ENCODE measurements at regions not wholly inside any gene's neighbourhood (a gene's known extent, or its start where the extent isn't known, plus 50 kb on each side); places are given as distances from the start of the nearest gene placed in this dataset.

GRCh38 chr15:93233710-93234109 lies 144.7 kb upstream of the RGMA start:
- peaks cover 8% of the 10 kb centered on the region for H3K27me3 Mint-ChIP-seq (ENCODE audit: low read depth, unreplicated experiment)
- Histone ChIP-seq H3K27ac (ENCODE audit: low read depth, low read length) (no peak overlapping the region), H2AFZ (ENCODE audit: low read depth, low read length) (no peak overlapping the region), H3K79me2 (ENCODE audit: insufficient read depth, low read length) (no peaks in the 10 kb centered on the region), H3K27me3 (ENCODE audit: insufficient read depth, low read length) (no peaks in the 10 kb centered on the region), H3K36me3 (ENCODE audit: insufficient read depth, low read length) (no peaks in the 10 kb centered on the region), H3K4me1 (ENCODE audit: insufficient read depth, low read length) (no peaks in the 10 kb centered on the region), H3K4me3 (ENCODE audit: insufficient read depth, low read depth, low read length) (no peak overlapping the region), H3K9ac (ENCODE audit: low read length) (no peak overlapping the region), H3K4me2 (ENCODE audit: low read length) (no peak overlapping the region), H3K9me3 (ENCODE audit: insufficient read depth, low read depth, low read length) (no peaks in the 10 kb centered on the region), H4K20me1 (ENCODE audit: insufficient read depth, low read length) (no peaks in the 10 kb centered on the region)
- H3K4me1 Mint-ChIP-seq (ENCODE audit: low read depth, unreplicated experiment), result peaks cover 11% of the 10 kb centered on the region
- no peaks in the 10 kb centered on the region for H3K36me3 Mint-ChIP-seq (ENCODE audit: low read depth, unreplicated experiment)
- H3K4me3 Mint-ChIP-seq (ENCODE audit: unreplicated experiment), result no peak overlapping the region
- TF ChIP-seq CTCF (IDR thresholded peaks at IDR 0.05; ENCODE audit: insufficient read depth, low read depth, low read length) (no peak), EZH2 (IDR thresholded peaks at IDR 0.05; ENCODE audit: insufficient read depth, low read length) (no peak)
- H3K27ac Mint-ChIP-seq (ENCODE audit: unreplicated experiment), result no peak overlapping the region
- peaks cover 2% of the 10 kb centered on the region for H3K9me3 Mint-ChIP-seq (ENCODE audit: unreplicated experiment)
- DNase-seq (ENCODE audit: low read depth) (no peak), FAIRE-seq (no peak)

GRCh38 chr15:93232845-93233244 lies 143.8 kb upstream of the RGMA start:
- peaks cover 11% of the 10 kb centered on the region for H3K4me1 Mint-ChIP-seq (ENCODE audit: low read depth, unreplicated experiment)
- H3K27me3 Mint-ChIP-seq (ENCODE audit: low read depth, unreplicated experiment), result peaks cover 3% of the 10 kb centered on the region
- FAIRE-seq (no peak), DNase-seq (ENCODE audit: low read depth) (no peak)
- no peak overlapping the region for H3K27ac Mint-ChIP-seq (ENCODE audit: unreplicated experiment)
- Histone ChIP-seq H2AFZ (ENCODE audit: low read depth, low read length) (no peak overlapping the region), H4K20me1 (ENCODE audit: insufficient read depth, low read length) (no peaks in the 10 kb centered on the region), H3K9ac (ENCODE audit: low read length) (no peak overlapping the region), H3K4me2 (ENCODE audit: low read length) (no peak overlapping the region), H3K36me3 (ENCODE audit: insufficient read depth, low read length) (no peaks in the 10 kb centered on the region), H3K9me3 (ENCODE audit: insufficient read depth, low read depth, low read length) (no peaks in the 10 kb centered on the region), H3K79me2 (ENCODE audit: insufficient read depth, low read length) (no peaks in the 10 kb centered on the region), H3K4me3 (ENCODE audit: insufficient read depth, low read depth, low read length) (no peak overlapping the region), H3K4me1 (ENCODE audit: insufficient read depth, low read length) (no peaks in the 10 kb centered on the region), H3K27me3 (ENCODE audit: insufficient read depth, low read length) (no peaks in the 10 kb centered on the region), H3K27ac (ENCODE audit: low read depth, low read length) (no peak overlapping the region)
- H3K4me3 Mint-ChIP-seq (ENCODE audit: unreplicated experiment), result no peak overlapping the region
- H3K9me3 Mint-ChIP-seq (ENCODE audit: unreplicated experiment), result no peaks in the 10 kb centered on the region
- H3K36me3 Mint-ChIP-seq (ENCODE audit: low read depth, unreplicated experiment), result no peaks in the 10 kb centered on the region
- TF ChIP-seq CTCF (IDR thresholded peaks at IDR 0.05; ENCODE audit: insufficient read depth, low read depth, low read length), result no peak
- no peak for TF ChIP-seq EZH2 (IDR thresholded peaks at IDR 0.05; ENCODE audit: insufficient read depth, low read length)

GRCh38 chr15:93231994-93232393 lies 143.0 kb upstream of the RGMA start:
- TF ChIP-seq EZH2 (IDR thresholded peaks at IDR 0.05; ENCODE audit: insufficient read depth, low read length) (no peak), CTCF (IDR thresholded peaks at IDR 0.05; ENCODE audit: insufficient read depth, low read depth, low read length) (no peak)
- no peaks in the 10 kb centered on the region for H3K27me3 ChIP-seq (ENCODE audit: insufficient read depth, low read length)
- no peak overlapping the region for H3K27ac ChIP-seq (ENCODE audit: low read depth, low read length)
- H4K20me1 ChIP-seq (ENCODE audit: insufficient read depth, low read length), result no peaks in the 10 kb centered on the region
- no peaks in the 10 kb centered on the region for H3K36me3 ChIP-seq (ENCODE audit: insufficient read depth, low read length)
- H3K36me3 Mint-ChIP-seq (ENCODE audit: low read depth, unreplicated experiment), result no peaks in the 10 kb centered on the region
- no peaks in the 10 kb centered on the region for H3K4me1 ChIP-seq (ENCODE audit: insufficient read depth, low read length)
- DNase-seq (ENCODE audit: low read depth) (no peak), FAIRE-seq (no peak)
- H3K4me3 Mint-ChIP-seq (ENCODE audit: unreplicated experiment), result no peak overlapping the region
- H3K4me1 Mint-ChIP-seq (ENCODE audit: low read depth, unreplicated experiment), result peaks cover 11% of the 10 kb centered on the region
- H3K9ac ChIP-seq (ENCODE audit: low read length), result no peak overlapping the region
- no peak overlapping the region for H2AFZ ChIP-seq (ENCODE audit: low read depth, low read length)
- H3K27ac Mint-ChIP-seq (ENCODE audit: unreplicated experiment), result no peak overlapping the region
- H3K9me3 Mint-ChIP-seq (ENCODE audit: unreplicated experiment), result no peaks in the 10 kb centered on the region
- H3K4me3 ChIP-seq (ENCODE audit: insufficient read depth, low read depth, low read length), result no peak overlapping the region
- no peak overlapping the region for H3K4me2 ChIP-seq (ENCODE audit: low read length)
- H3K27me3 Mint-ChIP-seq (ENCODE audit: low read depth, unreplicated experiment), result peaks cover 3% of the 10 kb centered on the region
- H3K79me2 ChIP-seq (ENCODE audit: insufficient read depth, low read length), result no peaks in the 10 kb centered on the region
- H3K9me3 ChIP-seq (ENCODE audit: insufficient read depth, low read depth, low read length), result no peaks in the 10 kb centered on the region
